GM15510 (cell line): ENCODE measurements at regions not wholly inside any gene's neighbourhood (a gene's known extent, or its start where the extent isn't known, plus 50 kb on each side); places are given as distances from the start of the nearest gene placed in this dataset.

Experiments used
- POLR2A ChIP-seq: IDR thresholded peaks from 3 replicates; pipeline ENCODE4 v1.6.1; 2011; ENCODE audit warnings: borderline replicate concordance; ENCODE audit not compliant: insufficient read length; ENCODE audit errors: extremely low read depth

- TF ChIP-seq POLR2A: no peak
Observed at GRCh38 chr7:131219312-131220041, 108.2 kb upstream of the MKLN1 start.

DNA sequence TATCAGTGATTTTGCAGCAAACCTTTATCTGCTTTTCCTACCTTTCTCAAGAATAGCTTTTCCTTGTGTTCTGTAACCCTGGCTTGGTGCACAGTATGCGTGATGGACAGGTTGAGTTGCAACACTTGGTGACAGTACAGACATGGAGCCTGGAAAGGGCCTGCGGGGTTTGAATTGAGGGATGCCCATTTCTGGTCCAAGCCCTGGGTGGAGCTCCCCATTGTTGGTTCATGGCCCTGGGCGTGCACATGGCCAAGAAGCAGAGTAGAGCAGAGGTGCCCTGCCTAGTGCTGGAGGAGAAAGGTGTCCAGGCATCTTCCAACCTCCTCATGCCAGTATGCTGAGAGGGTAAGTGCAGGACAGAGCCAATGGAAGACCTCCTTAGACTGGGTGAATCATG, 106.6 kb upstream of the MKLN1 start:
- no peak for TF ChIP-seq POLR2A

- TF ChIP-seq POLR2A: no peak
Observed at GRCh38 chr7:131222171-131222570, 105.5 kb upstream of the MKLN1 start.

DNA sequence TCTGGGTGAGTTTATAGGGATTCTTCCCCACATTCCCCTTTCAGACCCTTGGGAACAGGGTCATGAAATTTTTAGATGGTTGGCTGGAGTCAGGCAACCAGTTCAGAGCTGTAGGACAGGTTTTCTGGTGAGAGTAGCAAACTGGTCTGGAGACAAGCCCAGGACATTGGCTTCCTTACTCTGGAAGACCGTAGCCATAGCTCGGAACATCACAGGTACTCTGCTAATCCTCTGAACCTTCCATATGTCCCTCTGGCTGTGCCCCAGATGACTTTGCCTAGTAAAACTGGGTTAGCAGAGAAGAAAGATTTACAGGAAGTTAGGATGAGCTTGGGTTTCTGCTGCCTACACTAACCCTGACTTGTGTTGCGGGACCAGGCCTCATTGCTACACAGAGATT, 104.5 kb upstream of the MKLN1 start:
- TF ChIP-seq POLR2A: no peak

- no peak for TF ChIP-seq POLR2A
Observed at GRCh38 chr7:131224996-131225395, 102.7 kb upstream of the MKLN1 start.

GRCh38 chr7:131225619-131226513, 101.8 kb upstream of the MKLN1 start:
- TF ChIP-seq POLR2A: no peak

DNA sequence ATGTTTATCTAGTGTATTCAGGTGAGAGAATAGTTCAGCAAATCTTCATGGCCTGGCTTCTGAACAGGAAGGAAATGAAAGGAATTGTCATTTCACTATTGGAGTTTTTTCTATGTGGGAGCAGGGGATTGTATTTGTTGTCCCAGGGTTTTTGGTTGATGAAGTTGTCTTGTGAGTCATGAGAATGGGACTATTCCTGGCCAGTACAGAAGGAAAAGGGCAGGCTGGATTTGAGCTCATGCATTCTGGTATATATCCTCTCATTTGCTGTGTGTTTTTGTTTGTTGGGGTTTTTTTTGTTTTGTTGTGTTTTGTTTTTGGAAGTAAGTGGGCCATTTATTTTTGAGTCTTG, 101.2 kb upstream of the MKLN1 start:
- TF ChIP-seq POLR2A: no peak

- no peak for TF ChIP-seq POLR2A
Observed at GRCh38 chr7:131231381-131232220, 96.1 kb upstream of the MKLN1 start.

DNA sequence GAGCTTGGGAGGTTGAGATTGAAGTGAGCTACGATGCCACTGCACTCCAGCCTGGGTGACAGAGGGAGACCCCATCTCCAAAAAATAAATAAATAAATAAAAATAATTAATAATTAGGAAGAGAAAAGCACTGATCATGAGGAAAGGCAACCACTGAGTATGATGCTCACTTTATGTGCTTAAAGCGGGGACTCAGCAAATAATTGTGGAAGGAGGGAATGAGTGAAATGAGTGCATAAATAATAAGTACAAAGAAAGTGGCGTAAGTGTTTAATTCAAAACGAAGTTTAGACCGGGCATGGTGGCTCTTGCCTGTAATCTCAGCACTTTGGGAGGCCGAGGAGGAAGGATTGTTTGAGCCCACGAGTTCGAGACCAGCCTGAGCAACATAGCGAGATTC, 94.9 kb upstream of the MKLN1 start:
- TF ChIP-seq POLR2A: no peak

DNA sequence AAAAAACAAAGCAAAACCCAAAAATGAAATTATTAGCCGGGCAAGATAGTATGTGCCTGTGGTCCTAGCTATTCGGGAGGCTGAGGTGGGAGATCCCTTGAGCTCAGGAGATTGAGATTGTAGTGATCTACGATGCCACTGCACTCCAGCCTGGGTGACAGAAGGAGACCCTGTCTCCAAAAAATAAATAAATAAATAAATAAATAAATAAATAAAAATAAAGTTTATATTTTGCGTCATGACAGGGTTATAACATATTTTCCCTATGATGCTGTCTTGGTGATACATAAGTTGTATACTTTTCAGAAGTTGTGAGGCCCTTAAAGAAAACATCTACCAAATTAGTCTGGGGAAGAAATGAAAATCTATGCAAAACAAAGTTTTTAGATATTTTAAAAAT, 94.5 kb upstream of the MKLN1 start:
- no peak for TF ChIP-seq POLR2A

DNA sequence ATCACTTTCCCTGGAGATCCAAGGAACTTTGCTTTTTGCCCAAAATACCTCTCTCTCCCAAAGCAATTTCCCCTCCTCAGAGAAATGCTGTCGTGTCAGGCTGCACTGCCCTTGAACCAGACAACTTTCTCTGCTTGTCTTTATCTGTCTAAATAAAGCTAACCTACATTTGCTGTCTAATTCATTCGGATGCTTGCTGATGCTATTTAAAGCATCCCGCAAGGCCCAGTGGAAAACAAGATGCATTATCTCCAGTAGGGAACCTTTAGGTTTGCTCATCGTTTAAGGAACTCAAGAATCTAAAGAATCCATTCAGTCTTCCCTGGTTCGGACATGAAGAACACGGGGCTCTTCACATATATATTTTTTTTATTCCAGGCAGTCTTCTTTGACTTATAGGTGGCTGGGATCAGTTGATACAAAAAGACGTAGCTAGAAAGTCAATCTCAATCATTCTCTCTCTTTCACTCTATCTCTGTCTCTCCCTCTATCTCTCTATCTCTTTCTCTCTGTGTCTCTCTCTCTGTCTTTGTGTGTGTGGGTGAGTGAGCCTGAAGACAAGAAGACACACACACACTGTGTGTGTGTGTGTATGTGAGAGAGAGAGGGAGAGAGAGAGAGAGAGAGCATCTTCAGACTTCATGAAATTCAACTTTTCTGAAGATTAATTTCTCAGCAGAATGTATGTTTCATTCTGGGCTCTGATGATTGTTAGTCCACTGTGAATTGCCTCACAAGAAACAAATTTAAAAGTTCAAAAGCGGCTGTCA, 92.8 kb upstream of the MKLN1 start:
- no peak for TF ChIP-seq POLR2A

- no peak for TF ChIP-seq POLR2A
Observed at GRCh38 chr7:131235489-131236317, 92.0 kb upstream of the MKLN1 start.

GRCh38 chr7:131236318-131236672, 91.4 kb upstream of the MKLN1 start:
- TF ChIP-seq POLR2A: no peak

- no peak for TF ChIP-seq POLR2A
Observed at GRCh38 chr7:131238347-131238931, 89.2 kb upstream of the MKLN1 start.

DNA sequence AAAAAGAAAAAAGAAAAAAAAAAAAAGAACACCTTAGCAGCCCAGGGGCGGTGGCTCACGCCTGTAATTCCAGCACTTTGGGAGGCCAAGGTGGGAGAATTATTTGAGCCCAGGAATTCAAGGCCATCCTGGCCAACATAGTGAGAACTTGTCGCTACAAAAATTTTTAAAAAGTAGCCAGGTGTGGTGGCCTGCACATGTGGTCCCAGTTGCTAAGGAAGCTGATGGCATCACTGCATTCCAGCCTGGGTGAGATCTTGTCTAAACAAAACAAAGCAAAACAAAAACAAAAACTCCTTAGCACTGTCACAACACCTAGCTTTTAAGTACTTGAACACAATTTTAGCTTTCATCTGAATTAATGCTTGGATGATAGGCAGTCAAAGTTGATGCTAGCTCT, 86.3 kb upstream of the MKLN1 start:
- TF ChIP-seq POLR2A: no peak
